Motor neuron (in vitro differentiated cells): ENCODE measurements at regions not wholly inside any gene's neighbourhood (a gene's known extent, or its start where the extent isn't known, plus 50 kb on each side); places are given as distances from the start of the nearest gene placed in this dataset.
"Not testable (repeated sequence)": the region's sequence is repeated elsewhere in the genome, so short reads cannot be mapped to it uniquely, and the experiment has no call there.

Experiments used
- ATAC-seq, 8 experiments: fragments of 200-7000 bp; cut with Tn5 transposase; replicated peaks in 6 of 8; 2 replicates each; pipeline ENCODE4 v1.8.0; 2021; ENCODE audit warnings: mild to moderate bottlenecking in 8 of 8, moderate library complexity in 8 of 8
- H3K27ac ChIP-seq, 2 donors: fragments of 250-450 bp; sonication (Bioruptor Pico); 2 replicates each; pipeline ENCODE4 v1.9.0; 2021; ENCODE audit warnings: antibody characterized with exemption in 2 of 2, mild to moderate bottlenecking in 2 of 2, moderate library complexity in 1 of 2
- H3K4me1 ChIP-seq, 2 donors: fragments of 250-450 bp; sonication (Bioruptor Pico); replicated peaks in 1 of 2; 2 replicates each; pipeline ENCODE4 v1.6.1; 2021; ENCODE audit warnings: antibody characterized with exemption in 2 of 2, mild to moderate bottlenecking in 2 of 2, moderate library complexity in 1 of 2
- H3K4me3 ChIP-seq, 5 donors: fragments of 250-450 bp; sonication (Bioruptor Pico); 2 replicates each; pipeline ENCODE4 v1.9.0; 2021; ENCODE audit warnings: antibody characterized with exemption in 5 of 5, mild to moderate bottlenecking in 5 of 5, moderate library complexity in 4 of 5
- WGBS, 10 experiments: fragments of 450-650 bp; shearing (Covaris generic); methylation state at CpG; one replicate each; pipeline ENCODE4 v1.0.0; 2022; 5-methylcytosine and 5-hydroxymethylcytosine counted together
- in situ Hi-C, 9 experiments: fragments of 400-800 bp; cut with MboI; loops; one replicate each; pipeline ENCODE4 v1.15.0; 2021; ENCODE audit warnings: low sequenced_read_pairs in 9 of 9, low pct_unique_long_range_greater_than_20kb in 2 of 9; ENCODE audit not compliant: unreplicated experiment in 9 of 9

DNA sequence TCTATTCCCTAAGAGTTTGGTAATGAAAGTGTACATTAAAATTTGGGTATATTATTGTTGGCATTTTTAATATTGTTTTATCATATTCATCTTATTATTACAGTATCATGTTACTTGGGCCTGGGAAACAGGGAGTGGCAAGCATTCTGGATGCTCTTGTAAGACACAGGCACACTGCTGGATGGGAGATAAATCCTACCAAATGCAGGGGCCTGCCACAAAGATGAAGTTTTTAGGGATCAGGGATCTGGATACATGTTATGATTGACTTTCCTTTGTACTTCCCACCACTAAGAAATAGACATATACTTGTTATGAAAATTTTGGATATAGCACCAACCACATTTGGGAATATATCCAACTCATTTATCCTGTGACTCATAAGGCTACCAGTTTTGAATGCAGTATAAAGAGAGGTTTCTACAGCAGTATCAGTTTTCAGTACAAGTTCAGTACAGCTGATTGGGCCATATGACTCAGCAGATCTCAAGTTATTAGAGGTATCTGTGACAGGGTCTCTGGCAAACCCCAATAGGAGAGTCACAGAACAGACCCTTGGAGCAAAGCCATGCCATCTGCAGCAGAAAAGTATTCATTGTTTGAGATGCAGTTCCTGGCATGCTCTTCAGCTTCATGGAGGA is 360.1 kb downstream of the DMAC1 start:
- H3K4me3 ChIP-seq: no peak overlapping the region
- no peaks in the 10 kb centered on the region for H3K4me1 ChIP-seq
- peak in 1 of 8 experiments; percentile 87 for ATAC-seq
- in situ Hi-C loops: no loop called here
- no peak overlapping the region for H3K27ac ChIP-seq

DNA sequence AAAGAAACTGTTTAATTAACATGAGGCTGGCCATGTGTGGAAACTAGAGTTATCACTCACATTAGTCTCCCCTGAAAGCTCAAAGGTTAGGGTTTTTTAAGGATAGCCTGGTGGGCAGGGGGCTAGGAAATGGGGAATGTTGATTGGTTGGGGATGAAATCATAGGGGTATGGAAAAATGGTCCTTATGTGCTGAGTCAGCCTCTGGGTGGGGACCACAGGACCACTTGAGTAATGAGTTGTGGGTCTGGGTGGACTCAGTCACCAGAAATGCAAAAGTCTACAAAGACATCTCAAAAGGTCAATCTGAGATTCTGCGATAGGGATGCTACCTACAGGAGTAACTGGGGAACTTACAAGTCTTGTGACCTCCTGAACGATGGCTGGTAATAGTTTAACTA is 362.8 kb downstream of the DMAC1 start:
- H3K4me3 ChIP-seq: no peak overlapping the region
- in situ Hi-C loops: no loop called here
- no peak overlapping the region for H3K27ac ChIP-seq
- no peak for ATAC-seq
- WGBS, 10 experiments: 58 to 100% (median 98%) methylated on average over 1 to 2 of the region's 2 CpGs; no CpG with 5 or more reads in 6 of the 10 experiments
- no peaks in the 10 kb centered on the region for H3K4me1 ChIP-seq

DNA sequence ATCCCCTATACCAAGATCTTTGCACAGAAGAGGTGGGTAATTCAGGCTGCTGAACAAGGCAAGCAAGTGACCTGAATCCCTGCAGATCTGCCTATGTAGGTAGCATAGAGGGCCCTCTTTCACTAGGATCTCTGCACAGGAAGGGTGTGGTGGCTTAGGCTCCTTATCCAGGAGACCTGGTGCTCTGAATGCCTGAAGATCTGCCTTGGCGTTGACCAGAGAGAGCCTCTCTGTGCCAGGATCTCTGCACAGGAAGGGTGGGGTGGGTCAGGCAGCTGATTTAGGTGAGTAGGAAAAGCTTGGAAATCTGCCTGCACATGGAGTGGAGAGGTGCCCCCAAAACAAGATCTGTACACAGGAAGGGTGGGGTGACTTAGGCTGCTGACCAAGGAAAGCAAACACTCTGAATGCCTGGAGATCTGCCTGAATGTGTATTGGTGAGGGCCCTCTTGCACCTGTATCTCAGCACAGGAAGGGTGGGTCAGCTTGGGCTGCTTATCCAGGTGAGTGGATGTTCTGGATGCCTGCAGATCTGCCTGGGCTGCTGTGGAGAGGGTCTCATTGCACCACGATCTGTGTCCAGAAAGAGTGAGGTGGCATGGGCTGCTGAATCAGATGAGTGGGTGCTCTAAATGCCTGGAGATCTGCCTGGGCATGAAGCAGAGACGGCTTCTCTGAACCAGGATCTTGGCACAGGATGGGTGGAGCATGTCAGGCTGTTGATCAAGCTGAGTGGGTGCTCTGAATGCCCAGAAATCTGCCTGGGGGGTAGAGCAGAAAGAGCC is 365.9 kb downstream of the DMAC1 start:
- H3K4me3 ChIP-seq: no peak overlapping the region
- no peaks in the 10 kb centered on the region for H3K4me1 ChIP-seq
- no peak overlapping the region for H3K27ac ChIP-seq
- 25 to 100% (median 83%) methylated on average over 1 to 2 of the region's 3 CpGs; no CpG with 5 or more reads in 7 of the 10 experiments for WGBS, 10 experiments
- in situ Hi-C loops: no loop called here
- ATAC-seq: no peak

DNA sequence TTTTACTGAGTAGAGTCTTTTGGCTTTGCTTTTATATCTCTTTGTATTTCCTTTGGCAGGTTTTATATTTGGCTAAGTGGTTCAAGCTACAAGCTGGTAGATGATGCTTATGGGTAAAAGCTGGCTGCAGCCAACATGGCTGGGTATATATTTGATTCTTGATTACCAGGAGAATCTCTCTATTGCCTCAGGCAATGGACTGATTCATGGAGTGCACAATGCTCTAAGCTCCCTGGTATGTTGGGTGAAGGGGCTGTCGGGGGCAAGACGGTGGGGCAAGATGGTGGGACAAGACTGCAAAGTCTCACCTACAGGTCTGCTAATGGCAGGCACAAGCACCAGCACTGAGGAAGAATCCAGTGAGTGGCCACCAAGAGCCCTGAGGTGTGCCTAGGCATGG is 366.6 kb downstream of the DMAC1 start:
- no peak overlapping the region for H3K27ac ChIP-seq
- no peaks in the 10 kb centered on the region for H3K4me1 ChIP-seq
- no peak for ATAC-seq
- 80 to 100% (median 100%) methylated on average over 2 of the region's 2 CpGs; no CpG with 5 or more reads in 7 of the 10 experiments for WGBS, 10 experiments
- H3K4me3 ChIP-seq: no peak overlapping the region
- in situ Hi-C loops: no loop called here

DNA sequence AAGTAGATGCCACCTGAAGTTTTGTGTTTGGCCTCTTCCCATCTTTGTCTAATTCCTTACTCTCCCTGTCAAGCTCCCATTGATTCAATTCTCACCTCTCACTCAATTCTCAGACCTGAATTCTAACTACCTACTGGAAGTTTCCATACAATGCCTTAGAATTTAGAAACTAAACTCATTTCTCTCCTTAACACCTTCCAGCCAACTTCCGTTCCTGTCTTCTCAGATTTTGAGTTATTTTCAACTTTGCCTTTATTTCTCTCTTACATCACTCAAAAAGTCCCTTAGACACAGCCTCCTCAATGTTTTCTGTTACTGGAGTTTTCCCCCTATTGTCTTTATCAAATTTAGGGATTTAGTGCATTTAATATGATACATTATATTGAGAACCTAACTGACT is 382.2 kb downstream of the DMAC1 start:
- H3K27ac ChIP-seq, in situ Hi-C loops, H3K4me3 ChIP-seq, ATAC-seq, H3K4me1 ChIP-seq: not testable (repeated sequence)
- WGBS, 10 experiments: 0 to 100% (median 65%) methylated on average over 1 of the region's 1 CpG; no CpG with 5 or more reads in 2 of the 10 experiments

DNA sequence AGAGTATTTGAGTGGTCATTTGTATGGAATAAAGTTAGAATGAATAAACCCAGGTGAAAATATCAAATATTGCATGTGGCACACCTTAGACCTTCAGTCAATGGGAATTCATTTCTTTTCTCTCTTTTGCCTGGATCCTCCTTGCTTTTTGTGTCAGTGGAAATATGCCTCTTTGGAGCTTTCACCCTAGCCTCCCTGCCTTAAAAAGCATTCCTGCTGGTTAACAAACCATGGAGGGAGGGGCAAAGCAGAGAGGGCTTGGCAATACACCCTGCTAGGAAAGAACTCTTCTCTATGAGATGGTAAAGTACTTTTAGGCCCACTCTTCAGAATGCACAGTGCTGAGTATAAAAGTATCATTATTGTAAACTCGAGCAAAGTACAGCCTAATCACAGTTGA is 383.7 kb downstream of the DMAC1 start:
- in situ Hi-C loops: no loop called here
- ATAC-seq: no peak
- no peak overlapping the region for H3K27ac ChIP-seq

DNA sequence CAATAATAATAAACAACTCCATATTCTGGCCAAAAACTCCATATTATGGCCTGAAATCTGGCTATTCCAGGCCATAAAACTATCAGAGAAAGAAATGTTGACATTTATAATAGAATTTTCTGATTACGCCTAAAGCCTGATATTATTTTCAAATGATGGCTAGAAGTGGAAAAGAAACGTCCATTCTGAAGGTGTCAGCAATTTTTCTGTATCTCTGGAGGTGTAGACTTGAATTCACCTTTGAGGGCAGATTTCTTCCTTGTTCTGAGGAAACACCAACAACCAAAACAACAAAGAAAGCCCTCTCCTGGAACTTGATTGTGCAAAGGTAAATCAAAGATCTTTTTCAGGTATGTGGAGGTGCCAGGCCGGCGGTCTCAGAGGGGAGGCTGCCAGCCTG is 390.7 kb downstream of the DMAC1 start:
- Histone ChIP-seq H3K4me1 (no peaks in the 10 kb centered on the region), H3K4me3 (no peak overlapping the region), H3K27ac (no peak overlapping the region)
- in situ Hi-C loops: no loop called here
- ATAC-seq: no peak
- WGBS, 10 experiments: 0 to 97% (median 89%) methylated on average over 1 to 4 of the region's 4 CpGs; no CpG with 5 or more reads in 1 of the 10 experiments

More for the DNA sequence above, 383.7 kb downstream of the DMAC1 start:
- H3K4me3 ChIP-seq: no peak overlapping the region
- H3K4me1 ChIP-seq: no peaks in the 10 kb centered on the region
- 86% methylated on average over 1 of the region's 1 CpG; no CpG with 5 or more reads in 9 of the 10 experiments for WGBS, 10 experiments

DNA sequence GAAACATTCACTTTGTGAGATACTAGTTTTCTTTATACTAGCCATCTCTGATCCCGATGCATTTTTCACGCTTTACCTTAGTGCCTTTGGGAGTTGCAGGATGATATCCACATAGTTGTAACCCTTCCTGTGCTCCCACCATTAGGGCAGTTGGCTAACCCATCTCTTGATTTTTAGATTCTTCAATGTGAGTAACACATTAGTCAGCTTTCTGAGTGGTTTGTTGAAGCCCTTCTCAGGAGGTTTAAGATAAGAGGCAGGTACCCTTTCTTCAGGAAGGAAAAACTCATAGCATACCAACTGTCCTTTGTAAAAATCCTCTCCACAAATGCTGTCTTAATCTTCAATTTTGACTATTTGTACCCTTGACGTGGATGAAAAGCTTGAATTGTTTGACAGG is 392.3 kb downstream of the DMAC1 start:
- in situ Hi-C loops: no loop called here
- no peak for ATAC-seq
- H3K4me1 ChIP-seq: peaks cover under 1 to 8% of the 10 kb centered on the region in 2 donors
- H3K27ac ChIP-seq: no peak overlapping the region
- WGBS, 10 experiments: 13 to 92% (median 83%) methylated on average over 1 to 3 of the region's 3 CpGs; no CpG with 5 or more reads in 1 of the 10 experiments
- no peak overlapping the region for H3K4me3 ChIP-seq

DNA sequence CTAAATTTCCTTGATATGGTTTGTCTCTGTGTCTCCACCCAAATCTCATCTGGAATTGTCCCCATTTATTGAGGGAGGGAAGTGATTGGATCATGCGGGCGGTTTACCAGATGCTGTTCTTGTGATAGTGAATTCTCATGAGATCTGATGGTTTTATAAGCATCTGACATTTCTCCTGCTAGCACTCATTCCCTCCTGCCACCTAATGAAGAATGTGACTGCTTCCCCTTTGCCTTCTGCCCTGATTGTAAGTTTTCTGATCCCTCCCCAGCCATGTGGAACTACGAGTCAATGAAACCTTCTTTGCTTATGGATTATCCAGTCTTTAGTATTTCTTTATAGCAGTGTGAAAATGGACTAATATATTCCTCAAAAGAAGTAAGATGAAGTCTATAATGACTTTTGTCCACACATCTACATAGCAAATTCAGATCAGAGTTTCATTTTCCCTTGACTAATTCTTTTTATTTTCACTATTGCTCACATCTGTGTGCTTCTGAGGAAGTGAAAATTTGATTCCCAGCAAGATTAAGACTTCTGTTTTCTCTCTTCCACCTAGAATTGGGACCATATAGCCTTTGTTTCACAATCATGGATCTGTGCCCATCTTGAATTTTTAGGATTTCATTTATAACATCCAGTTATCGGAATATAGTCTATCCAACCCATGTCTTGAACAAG is 393.5 kb downstream of the DMAC1 start:
- 32 to 100% (median 80%) methylated on average over 1 to 4 of the region's 4 CpGs; no CpG with 5 or more reads in 1 of the 10 experiments for WGBS, 10 experiments
- in situ Hi-C loops: no loop called here
- Histone ChIP-seq H3K4me1 (peaks cover 8 to 13% of the 10 kb centered on the region in 2 donors), H3K4me3 (no peak overlapping the region), H3K27ac (no peak overlapping the region)
- no peak for ATAC-seq

DNA sequence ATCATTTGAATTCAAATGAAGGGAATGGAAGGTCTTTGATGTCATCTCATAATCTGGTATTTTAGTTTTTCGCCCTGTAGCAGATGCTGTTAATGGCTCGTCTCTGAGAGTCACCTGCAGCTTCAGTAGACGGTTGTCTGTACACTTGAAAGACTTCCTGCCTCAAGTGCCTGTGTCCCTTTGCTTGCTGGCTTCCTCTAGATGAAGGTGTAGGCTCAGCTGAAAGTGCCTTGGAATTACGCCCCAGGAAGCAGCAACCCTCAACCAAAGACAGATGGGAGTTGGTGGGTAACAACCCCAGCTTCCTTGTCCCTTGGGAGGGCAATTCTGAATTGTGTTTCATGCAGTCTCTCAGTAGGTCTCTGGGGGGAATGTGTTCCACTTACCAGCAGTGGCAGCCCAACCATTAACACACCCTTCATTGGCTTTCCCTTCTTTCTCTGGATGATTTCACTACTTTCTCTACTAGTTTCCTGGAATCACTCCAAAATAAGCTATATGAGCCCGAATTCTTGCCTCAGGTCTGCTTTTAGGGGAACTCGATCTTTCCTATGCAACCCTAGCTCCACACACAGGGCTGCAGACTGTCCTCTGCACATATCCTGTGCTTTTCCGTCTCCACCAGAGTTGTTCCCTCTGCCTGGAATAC is 395.6 kb downstream of the DMAC1 start:
- in situ Hi-C loops: no loop called here
- Histone ChIP-seq H3K4me3 (no peak overlapping the region), H3K27ac (no peak overlapping the region), H3K4me1 (peaks cover 8 to 24% of the 10 kb centered on the region in 2 donors)
- no peak for ATAC-seq
- 7 to 100% (median 81%) methylated on average over 1 to 7 of the region's 7 CpGs for WGBS, 10 experiments

DNA sequence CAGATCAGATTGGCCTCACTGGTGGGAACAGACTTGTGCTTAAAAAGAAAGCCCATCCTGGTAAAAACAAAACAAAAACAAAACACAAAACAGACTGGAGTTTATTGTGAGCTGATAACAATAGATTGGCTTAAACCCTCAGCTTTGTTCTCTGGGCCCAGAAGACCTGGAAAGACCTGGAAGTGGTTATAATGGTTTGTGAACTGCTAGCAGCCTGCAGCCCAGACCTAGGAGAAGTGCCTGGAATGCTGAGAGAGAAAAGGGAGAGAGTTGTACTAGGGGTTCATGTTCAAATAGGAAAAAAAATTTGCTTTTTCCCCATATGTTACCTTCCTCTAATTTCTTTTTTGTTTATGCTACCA is 396.6 kb downstream of the DMAC1 start:
- Histone ChIP-seq H3K4me3 (no peak overlapping the region), H3K27ac (no peak overlapping the region), H3K4me1 (peaks cover 8 to 34% of the 10 kb centered on the region in 2 donors)
- no peak for ATAC-seq
- in situ Hi-C loops: no loop called here

DNA sequence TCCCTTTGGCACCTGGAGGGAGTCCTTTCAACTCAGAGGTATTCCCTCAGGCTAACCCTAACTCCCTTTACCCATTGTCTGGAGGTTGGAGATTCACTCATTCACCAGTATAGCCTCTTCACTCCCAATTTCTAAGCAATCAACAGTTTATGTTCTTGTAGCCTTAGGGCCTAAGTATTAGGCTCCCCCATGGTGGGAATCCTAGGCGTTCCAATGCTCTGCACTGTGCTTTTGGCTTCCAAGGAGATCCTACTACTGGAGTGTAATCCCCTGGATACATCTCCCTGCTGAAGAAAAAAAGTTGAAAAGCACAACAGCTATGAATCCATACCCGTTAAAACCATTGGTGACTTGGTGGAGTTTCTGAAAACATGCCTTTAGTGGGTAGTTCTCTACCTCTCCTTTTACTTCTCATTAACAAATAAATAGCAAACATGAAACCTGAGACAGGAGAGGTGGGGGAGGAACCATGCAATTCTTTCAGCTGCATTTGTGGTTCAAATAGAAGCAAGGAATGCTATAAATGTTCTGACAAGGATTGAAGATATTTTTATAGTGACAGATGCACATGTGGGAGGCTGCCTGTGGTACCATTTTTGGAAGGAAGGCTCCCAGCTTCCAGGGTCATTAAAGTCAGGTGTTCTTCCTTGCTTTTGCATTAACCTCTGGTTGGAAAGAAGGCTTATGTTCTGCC is 397.1 kb downstream of the DMAC1 start:
- Histone ChIP-seq H3K4me3 (no peak overlapping the region), H3K4me1 (peaks cover 8 to 39% of the 10 kb centered on the region in 2 donors), H3K27ac (no peak overlapping the region)
- in situ Hi-C loops: no loop called here
- ATAC-seq: peak in 4 of 8 experiments; percentile 8 to 36 (median 14)
- 0 to 100% (median 17%) methylated on average over 1 of the region's 2 CpGs; no CpG with 5 or more reads in 4 of the 10 experiments for WGBS, 10 experiments
